Transverse colon (tissue), 4 donors: ENCODE measurements at regions not wholly inside any gene's neighbourhood (a gene's known extent, or its start where the extent isn't known, plus 50 kb on each side); places are given as distances from the start of the nearest gene placed in this dataset.

Source experiments
- DNase-seq: peaks from one replicate; pipeline ENCODE4 v3.0.0-alpha.2; 2019
- H3K27ac ChIP-seq, 4 donors: fragments of 200-600 bp; sonication (generic); 2 replicates each; pipeline ENCODE4 v1.5.1; 2016 to 2018; ENCODE audit warnings: inconsistent platforms in 4 of 4
- H3K27me3 ChIP-seq: fragments of 200-600 bp; sonication (generic); 2 replicates; pipeline ENCODE4 v1.5.1; 2017; ENCODE audit warnings: inconsistent platforms
- H3K36me3 ChIP-seq, 4 donors: fragments of 200-600 bp; sonication (generic); 2 replicates each; pipeline ENCODE4 v1.5.1; 2017 to 2019; ENCODE audit warnings: inconsistent platforms in 4 of 4
- H3K4me1 ChIP-seq, 4 donors: fragments of 200-600 bp; sonication (generic); 2 replicates each; pipeline ENCODE4 v1.5.1; 2017 to 2020; ENCODE audit warnings: inconsistent platforms in 4 of 4
- H3K4me3 ChIP-seq, 4 donors: fragments of 200-600 bp; sonication (generic); 1 replicate in 1 of 4; 2 replicates in 3 of 4; pipeline versions ENCODE4 v1.5.1 to v1.6.1; 2017 to 2019; ENCODE audit warnings: inconsistent platforms in 4 of 4
- H3K9me3 ChIP-seq, 2 donors: fragments of 200-600 bp; sonication (generic); 2 replicates each; pipeline ENCODE4 v1.5.1; 2017 to 2019; ENCODE audit warnings: inconsistent platforms in 2 of 2
- CTCF ChIP-seq, 5 experiments: fragments of 200-600 bp in 3 of 5; fragments of 450-650 bp in 2 of 5; sonication (generic) in 3 of 5; IDR thresholded peaks; 1 replicate in 2 of 5; 2 replicates in 3 of 5; pipeline ENCODE4 v1.5.1; 2016 to 2017; ENCODE audit warnings: antibody characterized with exemption in 5 of 5, inconsistent platforms in 3 of 5, mild to moderate bottlenecking in 2 of 5, moderate library complexity in 1 of 5
- EP300 ChIP-seq: sonication (generic); formaldehyde crosslinking; IDR thresholded peaks from one replicate; pipeline ENCODE4 v1.6.1; 2017; ENCODE audit warnings: antibody characterized with exemption, low read depth
- POLR2A ChIP-seq: fragments of 450-650 bp; IDR thresholded peaks from one replicate; pipeline ENCODE4 v1.6.1; 2016; ENCODE audit warnings: antibody characterized with exemption, mild to moderate bottlenecking, moderate library complexity
- POLR2AphosphoS5 ChIP-seq, 3 donors: sonication (generic); formaldehyde crosslinking; IDR thresholded peaks; one replicate each; pipeline ENCODE4 v1.6.1; 2016; ENCODE audit warnings: antibody characterized with exemption in 3 of 3
- WGBS, 2 donors: methylation state at CpG; one replicate each; pipeline ENCODE4 v1.1.5; 2018; ENCODE audit warnings: low coverage in 1 of 2; 5-methylcytosine and 5-hydroxymethylcytosine counted together
- in situ Hi-C, 4 donors: fragments of 200-750 bp; cut with MboI; loops; one replicate each; pipeline versions ENCODE4 v1.15.0 to v1.15.1; 2017; ENCODE audit warnings: low sequenced_read_pairs in 3 of 4, low pct_ligation_motif_present in 1 of 4, low pct_unique_long_range_greater_than_20kb in 1 of 4
- intact Hi-C: fragments of 100-400 bp; cut with DNase I; formaldehyde crosslinking; loops from one replicate; pipeline ENCODE4 v1.15.1; 2023; ENCODE audit warnings: low total_unique reads

- 56 to 58% methylated on average over 4 of the region's 4 CpGs for WGBS, 2 donors
- no peaks in the 10 kb centered on the region for H3K9me3 ChIP-seq
- H3K4me1 ChIP-seq: no peaks in the 10 kb centered on the region
- no peaks in the 10 kb centered on the region for H3K27me3 ChIP-seq
- H3K4me3 ChIP-seq: no peak overlapping the region
- TF ChIP-seq EP300 (no peak), POLR2A (no peak), CTCF (IDR thresholded peaks at IDR 0.05) (no peak), POLR2AphosphoS5 (IDR thresholded peaks at IDR 0.05) (no peak)
- no peak for DNase-seq
- H3K27ac ChIP-seq: no peak overlapping the region
- H3K36me3 ChIP-seq: no peaks in the 10 kb centered on the region
- in situ Hi-C loops (no loop called here), intact Hi-C loops (no loop called here)
These were observed 187.8 kb upstream of the PLD5 start for GRCh38 chr1:242712248-242712647.

- no peaks in the 10 kb centered on the region for H3K4me1 ChIP-seq
- no peak overlapping the region for H3K27ac ChIP-seq
- H3K36me3 ChIP-seq: no peaks in the 10 kb centered on the region
- intact Hi-C loops (no loop called here), in situ Hi-C loops (no loop called here)
- 59 to 63% methylated on average over 1 of the region's 1 CpG for WGBS, 2 donors
- H3K9me3 ChIP-seq: no peaks in the 10 kb centered on the region
- H3K4me3 ChIP-seq: no peak overlapping the region
- no peaks in the 10 kb centered on the region for H3K27me3 ChIP-seq
- TF ChIP-seq POLR2AphosphoS5 (IDR thresholded peaks at IDR 0.05) (no peak), POLR2A (no peak), CTCF (IDR thresholded peaks at IDR 0.05) (no peak), EP300 (no peak)
- no peak for DNase-seq
These were observed 186.3 kb upstream of the PLD5 start for GRCh38 chr1:242710847-242711246.

- H3K9me3 ChIP-seq: no peaks in the 10 kb centered on the region
- no peaks in the 10 kb centered on the region for H3K4me1 ChIP-seq
- WGBS, 2 donors: 49 to 68% methylated on average over 4 of the region's 4 CpGs
- no peak overlapping the region for H3K4me3 ChIP-seq
- DNase-seq: no peak
- intact Hi-C loops (no loop called here), in situ Hi-C loops (no loop called here)
- H3K27me3 ChIP-seq: no peaks in the 10 kb centered on the region
- no peak for TF ChIP-seq POLR2A
- TF ChIP-seq CTCF (IDR thresholded peaks at IDR 0.05): no peak
- no peak for TF ChIP-seq POLR2AphosphoS5 (IDR thresholded peaks at IDR 0.05)
- TF ChIP-seq EP300: no peak
- H3K36me3 ChIP-seq: no peaks in the 10 kb centered on the region
- no peak overlapping the region for H3K27ac ChIP-seq
These were observed 185.8 kb upstream of the PLD5 start for GRCh38 chr1:242710286-242710685.

GRCh38 chr1:242703467-242703866 is 179.0 kb upstream of the PLD5 start:
- intact Hi-C loops (no loop called here), in situ Hi-C loops (no loop called here)
- Histone ChIP-seq H3K9me3 (no peaks in the 10 kb centered on the region), H3K27me3 (no peaks in the 10 kb centered on the region), H3K27ac (no peak overlapping the region), H3K36me3 (no peaks in the 10 kb centered on the region), H3K4me1 (no peaks in the 10 kb centered on the region), H3K4me3 (no peak overlapping the region)
- no peak for DNase-seq
- 85 to 86% methylated on average over 2 of the region's 2 CpGs for WGBS, 2 donors
- TF ChIP-seq CTCF (IDR thresholded peaks at IDR 0.05) (no peak), POLR2A (no peak), POLR2AphosphoS5 (IDR thresholded peaks at IDR 0.05) (no peak)
